IMR-90 (cell line): ENCODE measurements at regions not wholly inside any gene's neighbourhood (a gene's known extent, or its start where the extent isn't known, plus 50 kb on each side); places are given as distances from the start of the nearest gene placed in this dataset.

Experiments used
- ATAC-seq: fragments of 200-7000 bp; cut with Tn5 transposase; 2 replicates; pipeline ENCODE4 v1.9.1; 2020; ENCODE audit warnings: low read depth, mild to moderate bottlenecking, moderate library complexity
- BruUV-seq: library from RNA; stranded (reverse); fragments of 400-500 nt; replicated peaks from 2 replicates; lab custom pipeline; 2021; lab: Mats Ljungman, UMichigan
- CTCF ChIA-PET: fragments of 300-600 bp; formaldehyde crosslinking; extraction: SDS; loops from one replicate; lab custom pipeline; 2021; ENCODE audit warnings: antibody characterized with exemption; lab: Yijun Ruan, JAX
- POLR2A ChIA-PET: fragments of 300-600 bp; sonication (Branson Sonifier 250); formaldehyde crosslinking; loops from one replicate; lab custom pipeline; 2022; ENCODE audit warnings: antibody characterized with exemption; ENCODE audit not compliant: unreplicated experiment; lab: Charles Lee
- DNase-seq: peaks from one replicate; pipeline ENCODE4 v3.0.0; 2013
- H2AFZ ChIP-seq: replicated peaks from 2 replicates; pipeline ENCODE3; 2013; ENCODE audit warnings: low read length, mild to moderate bottlenecking; ENCODE audit not compliant: poor library complexity
- H2AK5ac ChIP-seq: 2 replicates; pipeline ENCODE4 v1.6.1; 2013; ENCODE audit warnings: low read depth, low read length, inconsistent platforms
- H2AK9ac ChIP-seq: replicated peaks from 2 replicates; pipeline ENCODE3; 2013; ENCODE audit warnings: mild to moderate bottlenecking, low read depth, low read length, moderate library complexity; ENCODE audit not compliant: poor library complexity
- H2BK120ac ChIP-seq: 2 replicates; pipeline ENCODE4 v1.6.1; 2013; ENCODE audit warnings: low read depth, low read length, inconsistent platforms
- H2BK15ac ChIP-seq: 3 replicates; pipeline ENCODE4 v1.6.1; 2013; ENCODE audit warnings: low read depth, low read length, inconsistent platforms
- H2BK20ac ChIP-seq: 2 replicates; pipeline ENCODE4 v1.6.1; 2013; ENCODE audit warnings: low read depth, mild to moderate bottlenecking, inconsistent platforms, low read length, moderate library complexity
- H2BK5ac ChIP-seq: 2 replicates; pipeline ENCODE4 v1.6.1; 2013; ENCODE audit warnings: mild to moderate bottlenecking, low read depth, low read length, inconsistent platforms; ENCODE audit not compliant: poor library complexity, severe bottlenecking
- H3K14ac ChIP-seq: replicated peaks from 2 replicates; pipeline ENCODE4 v1.6.1; 2013; ENCODE audit warnings: low read depth, low read length, inconsistent platforms
- H3K18ac ChIP-seq: 2 replicates; pipeline ENCODE4 v1.6.1; 2013; ENCODE audit warnings: low read depth, low read length, control low read depth
- H3K23ac ChIP-seq: 2 replicates; pipeline ENCODE4 v1.6.1; 2013; ENCODE audit warnings: low read depth, low read length, inconsistent platforms
- H3K27ac ChIP-seq: 2 replicates; pipeline ENCODE4 v1.5.1; 2013; ENCODE audit warnings: mild to moderate bottlenecking, control low read depth, low read length; ENCODE audit not compliant: insufficient read depth
- H3K27me3 ChIP-seq: 2 replicates; pipeline ENCODE4 v1.6.1; 2013; ENCODE audit warnings: low read length; ENCODE audit not compliant: control insufficient read depth, insufficient read depth
- H3K36me3 ChIP-seq: 2 replicates; pipeline ENCODE4 v1.6.1; 2013; ENCODE audit warnings: low read length, mixed read lengths; ENCODE audit not compliant: control insufficient read depth, insufficient read depth
- H3K4ac ChIP-seq: 2 replicates; pipeline ENCODE4 v1.6.1; 2013; ENCODE audit warnings: low read depth, low read length, inconsistent platforms
- H3K4me1 ChIP-seq: 2 replicates; pipeline ENCODE4 v1.6.1; 2013; ENCODE audit warnings: low read length, mixed read lengths; ENCODE audit not compliant: control insufficient read depth, insufficient read depth
- H3K4me2 ChIP-seq: 2 replicates; pipeline ENCODE4 v1.6.1; 2013; ENCODE audit warnings: low read depth, mild to moderate bottlenecking, control low read depth, low read length, moderate library complexity
- H3K4me3 ChIP-seq: 2 replicates; pipeline ENCODE4 v1.5.1; 2013; ENCODE audit warnings: low read depth, mild to moderate bottlenecking, control low read depth, low read length, moderate library complexity; ENCODE audit not compliant: insufficient read depth
- H3K56ac ChIP-seq: 2 replicates; pipeline ENCODE4 v1.6.1; 2013; ENCODE audit warnings: low read length, inconsistent platforms; ENCODE audit not compliant: insufficient read depth; ENCODE audit errors: extremely low read depth
- H3K79me1 ChIP-seq, 2 experiments: 2 replicates each; pipeline ENCODE4 v1.6.1; 2013; ENCODE audit warnings: low read length in 2 of 2, inconsistent platforms in 1 of 2, low read depth in 1 of 2
- H3K9ac ChIP-seq: 2 replicates; pipeline ENCODE4 v1.6.1; 2013; ENCODE audit warnings: low read depth, low read length, control low read depth
- H3K9me1 ChIP-seq: 2 replicates; pipeline ENCODE4 v1.6.1; 2013; ENCODE audit warnings: low read length, inconsistent platforms; ENCODE audit not compliant: insufficient read depth
- H3K9me3 ChIP-seq: 2 replicates; pipeline ENCODE4 v1.6.1; 2013; ENCODE audit warnings: low read length; ENCODE audit not compliant: control insufficient read depth, insufficient read depth
- H4K20me1 ChIP-seq: 2 replicates; pipeline ENCODE4 v1.6.1; 2013; ENCODE audit warnings: low read length, inconsistent platforms; ENCODE audit not compliant: insufficient read depth
- H4K5ac ChIP-seq: 2 replicates; pipeline ENCODE4 v1.6.1; 2013; ENCODE audit warnings: mild to moderate bottlenecking, low read depth, low read length, control low read depth
- H4K8ac ChIP-seq, 2 experiments: 2 replicates each; pipeline ENCODE4 v1.6.1; 2013; ENCODE audit warnings: low read depth in 2 of 2, low read length in 2 of 2, control low read depth in 1 of 2, inconsistent platforms in 1 of 2
- H4K91ac ChIP-seq: 2 replicates; pipeline ENCODE4 v1.6.1; 2013; ENCODE audit warnings: low read depth, low read length, inconsistent platforms; ENCODE audit not compliant: insufficient read depth
- BHLHE40 ChIP-seq: fragments of 150-350 bp; IDR thresholded peaks from 2 replicates; pipeline ENCODE4 v1.6.1; 2016; ENCODE audit warnings: mild to moderate bottlenecking, low read depth, low read length
- CHD1 ChIP-seq: IDR thresholded peaks from 2 replicates; pipeline ENCODE4 v1.6.1; 2012; ENCODE audit warnings: low read depth, low read length, improper control_type of control experiment
- FOS ChIP-seq: fragments of 150-350 bp; IDR thresholded peaks from 2 replicates; pipeline ENCODE4 v1.6.1; 2016; ENCODE audit warnings: low read depth, low read length
- MXI1 ChIP-seq: IDR thresholded peaks from 2 replicates; pipeline ENCODE4 v1.6.1; 2012; ENCODE audit warnings: low read depth, mild to moderate bottlenecking, low read length, moderate library complexity, borderline replicate concordance
- NFE2L2 ChIP-seq: fragments of 150-350 bp; IDR thresholded peaks from 2 replicates; pipeline ENCODE4 v1.6.1; 2016; ENCODE audit warnings: low read depth, mild to moderate bottlenecking, low read length
- POLR2A ChIP-seq: IDR thresholded peaks from 2 replicates; pipeline ENCODE4 v1.6.1; 2012; ENCODE audit warnings: mild to moderate bottlenecking, low read depth, low read length
- RFX5 ChIP-seq: IDR thresholded peaks from 2 replicates; pipeline ENCODE4 v1.8.0; 2012; ENCODE audit warnings: low read depth, mild to moderate bottlenecking, low read length, moderate library complexity
- SMC3 ChIP-seq: fragments of 150-350 bp; IDR thresholded peaks from 2 replicates; pipeline ENCODE4 v1.6.1; 2016; ENCODE audit warnings: low read depth, mild to moderate bottlenecking, antibody characterized with exemption, low read length, moderate library complexity
- WGBS, 2 experiments: methylation state at CpG; one replicate each; pipeline versions ENCODE4 v1.1.5 to v1.1.7; 2013; ENCODE audit warnings: missing lambda C conversion rate in 2 of 2; ENCODE audit not compliant: insufficient read length in 1 of 2; ENCODE audit errors: extremely low coverage in 2 of 2; 5-methylcytosine and 5-hydroxymethylcytosine counted together
- dilution Hi-C: fragments of 300-500 bp; cut with HindIII; formaldehyde crosslinking; loops from one replicate; pipeline ENCODE4 v1.14.3; 2018; ENCODE audit warnings: low sequenced_read_pairs; ENCODE audit not compliant: unreplicated experiment
- in situ Hi-C: fragments of 300-500 bp; cut with MboI; formaldehyde crosslinking; loops from 3 replicates; pipeline ENCODE4 v1.14.3; 2019; ENCODE audit warnings: low sequenced_read_pairs, inconsistent platforms, mixed read lengths
- intact Hi-C: fragments of 100-400 bp; cut with micrococcal nuclease; formaldehyde crosslinking; loops from 2 replicates; pipeline ENCODE4 v1.10.0; 2022
- TF ChIP-seq, protein P1 (sequence below): fragments of 150-350 bp; IDR thresholded peaks from 2 replicates; pipeline ENCODE4 v1.6.1; 2017; ENCODE audit warnings: mild to moderate bottlenecking, antibody characterized with exemption, low read length, low read depth
- TF ChIP-seq, protein P2 (sequence below): fragments of 150-350 bp; IDR thresholded peaks from 2 replicates; pipeline ENCODE4 v1.6.1; 2016; ENCODE audit warnings: low read depth, mild to moderate bottlenecking, low read length, moderate library complexity, borderline replicate concordance

DNA sequence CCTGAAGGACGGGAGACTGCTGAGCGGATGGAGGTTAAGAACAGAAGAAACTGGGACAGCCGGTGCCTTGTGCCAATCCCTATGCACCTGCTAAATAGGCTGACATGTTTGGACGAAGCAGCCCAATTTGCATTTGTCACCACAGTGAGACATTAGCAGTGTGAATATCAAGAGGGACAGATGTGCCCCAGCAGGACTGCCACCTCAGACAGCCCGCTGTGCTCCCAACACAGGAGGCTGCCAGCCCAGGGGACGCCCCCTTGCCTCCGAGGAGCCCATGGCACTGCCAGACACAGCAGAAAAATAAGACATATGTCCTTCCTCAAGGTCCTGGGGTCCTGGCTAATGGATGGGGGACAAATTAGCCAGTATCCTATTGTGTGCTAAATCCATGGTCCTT is 306.7 kb upstream of the POU3F3 start:
- no peak overlapping the region for H3K27ac ChIP-seq
- H2AK9ac ChIP-seq, result no peak overlapping the region
- no peak for DNase-seq
- TF ChIP-seq NFE2L2 (no peak), BHLHE40 (no peak), FOS (no peak), POLR2A (no peak), RFX5 (no peak), CHD1 (no peak), MXI1 (no peak), SMC3 (no peak)
- TF ChIP-seq, protein P1, sequence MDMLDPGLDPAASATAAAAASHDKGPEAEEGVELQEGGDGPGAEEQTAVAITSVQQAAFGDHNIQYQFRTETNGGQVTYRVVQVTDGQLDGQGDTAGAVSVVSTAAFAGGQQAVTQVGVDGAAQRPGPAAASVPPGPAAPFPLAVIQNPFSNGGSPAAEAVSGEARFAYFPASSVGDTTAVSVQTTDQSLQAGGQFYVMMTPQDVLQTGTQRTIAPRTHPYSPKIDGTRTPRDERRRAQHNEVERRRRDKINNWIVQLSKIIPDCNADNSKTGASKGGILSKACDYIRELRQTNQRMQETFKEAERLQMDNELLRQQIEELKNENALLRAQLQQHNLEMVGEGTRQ, result no peak
- TF ChIP-seq, protein P2, sequence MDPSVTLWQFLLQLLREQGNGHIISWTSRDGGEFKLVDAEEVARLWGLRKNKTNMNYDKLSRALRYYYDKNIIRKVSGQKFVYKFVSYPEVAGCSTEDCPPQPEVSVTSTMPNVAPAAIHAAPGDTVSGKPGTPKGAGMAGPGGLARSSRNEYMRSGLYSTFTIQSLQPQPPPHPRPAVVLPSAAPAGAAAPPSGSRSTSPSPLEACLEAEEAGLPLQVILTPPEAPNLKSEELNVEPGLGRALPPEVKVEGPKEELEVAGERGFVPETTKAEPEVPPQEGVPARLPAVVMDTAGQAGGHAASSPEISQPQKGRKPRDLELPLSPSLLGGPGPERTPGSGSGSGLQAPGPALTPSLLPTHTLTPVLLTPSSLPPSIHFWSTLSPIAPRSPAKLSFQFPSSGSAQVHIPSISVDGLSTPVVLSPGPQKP, result no peak
- no peak overlapping the region for H3K56ac ChIP-seq
- no CpG with 5 or more reads among the region's 7 CpGs for WGBS, 2 experiments
- no peak overlapping the region for H2AK5ac ChIP-seq
- no peaks in the 10 kb centered on the region for H3K36me3 ChIP-seq
- no TSS peak for BruUV-seq
- no peak overlapping the region for H4K5ac ChIP-seq
- no peak overlapping the region for H2BK5ac ChIP-seq
- no peak overlapping the region for H3K4me3 ChIP-seq
- H3K9me3 ChIP-seq, result peaks cover 15% of the 10 kb centered on the region
- H3K4me1 ChIP-seq, result no peaks in the 10 kb centered on the region
- no peak overlapping the region for H3K23ac ChIP-seq
- no peak overlapping the region for H3K9ac ChIP-seq
- ChIA-PET POLR2A (no interaction called here), CTCF (no interaction called here)
- no peak overlapping the region for H2BK120ac ChIP-seq
- no peak overlapping the region for H3K18ac ChIP-seq
- no peak overlapping the region for H3K4me2 ChIP-seq
- in situ Hi-C loops (no loop called here), intact Hi-C loops (no loop called here), dilution Hi-C loops (no loop called here)
- H3K4ac ChIP-seq, result no peak overlapping the region
- H3K9me1 ChIP-seq, result no peaks in the 10 kb centered on the region
- H3K79me1 ChIP-seq, result no peaks in the 10 kb centered on the region
- H4K91ac ChIP-seq, result no peak overlapping the region
- no peak overlapping the region for H2BK20ac ChIP-seq
- H3K14ac ChIP-seq, result no peak overlapping the region
- no peak overlapping the region for H2AFZ ChIP-seq
- no peaks in the 10 kb centered on the region for H4K20me1 ChIP-seq
- ATAC-seq, result no peak
- H2BK15ac ChIP-seq, result no peak overlapping the region
- H3K27me3 ChIP-seq, result no peaks in the 10 kb centered on the region
- H4K8ac ChIP-seq, result no peak overlapping the region
